Stomach (tissue), 4 donors: ENCODE measurements at regions not wholly inside any gene's neighbourhood (a gene's known extent, or its start where the extent isn't known, plus 50 kb on each side); places are given as distances from the start of the nearest gene placed in this dataset.

Source experiments
- CTCF ChIP-seq, 7 experiments: fragments of 450-650 bp in 4 of 7; fragments of 200-600 bp in 3 of 7; sonication (generic) in 3 of 7; IDR thresholded peaks; one replicate each; pipeline ENCODE4 v1.5.1; 2016 to 2019; ENCODE audit warnings: antibody characterized with exemption in 7 of 7, control low read depth in 2 of 7, mild to moderate bottlenecking in 1 of 7
- EP300 ChIP-seq: sonication (generic); formaldehyde crosslinking; IDR thresholded peaks from one replicate; pipeline ENCODE4 v1.6.1; 2017; ENCODE audit warnings: antibody characterized with exemption
- POLR2A ChIP-seq, 4 donors: fragments of 450-650 bp; IDR thresholded peaks; one replicate each; pipeline ENCODE4 v1.6.1; 2016; ENCODE audit warnings: antibody characterized with exemption in 4 of 4, control low read depth in 2 of 4, mild to moderate bottlenecking in 1 of 4, moderate library complexity in 1 of 4
- POLR2AphosphoS5 ChIP-seq, 3 donors: sonication (generic); formaldehyde crosslinking; IDR thresholded peaks; one replicate each; pipeline ENCODE4 v1.6.1; 2016; ENCODE audit warnings: antibody characterized with exemption in 3 of 3

- no peak for TF ChIP-seq CTCF (IDR thresholded peaks at IDR 0.05)
- no peak for TF ChIP-seq POLR2A (IDR thresholded peaks at IDR 0.05)
- no peak for TF ChIP-seq POLR2AphosphoS5 (IDR thresholded peaks at IDR 0.05)
- no peak for TF ChIP-seq EP300
These were observed 87.1 kb downstream of the RTP5 start for GRCh38 chr2:241956521-241957110.
